HG03460 (cell line): ENCODE measurements at regions not wholly inside any gene's neighbourhood (a gene's known extent, or its start where the extent isn't known, plus 50 kb on each side); places are given as distances from the start of the nearest gene placed in this dataset.

Source experiments
- ATAC-seq: cut with Tn5 transposase; IDR thresholded peaks from one replicate; pipeline ENCODE4 v1.9.1; 2021; ENCODE audit not compliant: unreplicated experiment

DNA sequence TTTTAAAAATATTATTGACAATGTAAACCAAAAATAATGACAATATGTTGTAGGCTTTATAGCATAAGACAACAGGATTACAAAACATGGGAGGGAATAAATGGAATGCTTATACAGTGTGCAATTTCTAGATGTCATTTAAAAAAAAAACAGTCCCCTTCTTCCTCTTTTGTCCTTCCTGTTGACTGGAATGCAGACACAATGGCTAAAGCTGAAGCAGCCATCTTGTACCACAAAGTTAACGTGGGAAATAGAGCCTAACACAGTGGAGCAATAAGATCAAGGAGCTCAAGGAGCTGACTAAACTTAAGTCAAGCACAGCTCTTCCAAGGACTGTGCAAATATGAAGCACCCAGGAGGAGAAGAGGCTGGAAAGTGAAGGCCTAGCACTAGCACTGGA is 208.1 kb downstream of the ARHGAP12 start:
- no peak for ATAC-seq

DNA sequence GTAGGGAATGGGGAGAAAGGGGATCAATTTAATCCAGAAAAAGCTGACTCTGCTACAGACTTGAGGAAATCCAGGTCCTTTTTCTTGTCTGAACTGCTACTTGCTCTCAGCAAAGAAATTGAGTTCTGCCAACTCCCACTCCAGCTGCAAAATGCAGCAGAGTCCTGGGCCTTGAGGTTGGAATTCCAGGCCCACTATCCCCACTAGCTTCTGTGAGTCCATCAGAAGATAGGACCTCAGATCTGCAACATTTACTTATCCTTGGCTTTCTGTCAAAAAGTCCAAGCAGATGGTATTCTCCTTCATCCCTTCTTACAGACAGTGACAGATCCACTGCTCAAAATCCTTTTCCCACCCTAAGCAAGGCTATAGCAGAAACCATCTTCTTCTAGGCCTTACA is 219.2 kb downstream of the ARHGAP12 start:
- ATAC-seq: no peak

DNA sequence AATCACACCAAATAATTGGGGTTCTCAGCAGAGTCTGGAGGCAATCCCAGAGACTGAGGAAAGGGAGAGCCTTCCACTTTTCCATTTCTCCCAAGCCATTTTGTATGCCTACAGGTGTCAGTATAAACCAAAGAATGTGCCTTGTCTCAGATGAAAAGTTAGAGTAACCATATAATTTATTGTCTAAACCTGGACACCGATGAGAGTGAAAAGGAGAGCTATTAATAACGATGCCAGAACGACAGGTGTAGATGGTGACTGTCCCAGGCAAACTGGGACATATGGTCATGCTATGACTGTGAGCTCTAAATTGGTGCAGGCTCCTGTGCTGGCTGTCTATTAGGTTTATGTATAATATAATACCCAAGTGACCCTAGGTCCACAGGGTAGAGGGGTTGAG is 219.6 kb downstream of the ARHGAP12 start:
- ATAC-seq: no peak

DNA sequence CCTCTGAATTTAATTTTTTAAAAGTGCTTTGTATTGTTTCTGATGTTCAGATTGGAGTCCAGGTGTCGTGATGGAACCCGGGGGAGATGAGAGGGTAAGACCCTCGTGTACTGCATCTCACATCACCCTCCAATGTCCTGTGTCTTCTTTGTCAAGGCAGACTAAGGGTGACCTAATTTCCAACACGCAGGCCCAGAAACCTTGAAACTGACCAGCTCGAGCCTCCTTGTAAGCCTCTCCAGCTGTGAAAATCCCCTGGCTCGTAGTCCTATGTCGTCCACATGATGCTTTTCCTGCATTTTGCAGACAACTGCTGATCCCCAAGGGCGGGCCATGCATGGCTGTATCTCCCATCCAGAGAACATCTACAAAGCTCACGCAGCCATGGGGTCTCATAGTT is 220.2 kb downstream of the ARHGAP12 start:
- ATAC-seq: no peak

DNA sequence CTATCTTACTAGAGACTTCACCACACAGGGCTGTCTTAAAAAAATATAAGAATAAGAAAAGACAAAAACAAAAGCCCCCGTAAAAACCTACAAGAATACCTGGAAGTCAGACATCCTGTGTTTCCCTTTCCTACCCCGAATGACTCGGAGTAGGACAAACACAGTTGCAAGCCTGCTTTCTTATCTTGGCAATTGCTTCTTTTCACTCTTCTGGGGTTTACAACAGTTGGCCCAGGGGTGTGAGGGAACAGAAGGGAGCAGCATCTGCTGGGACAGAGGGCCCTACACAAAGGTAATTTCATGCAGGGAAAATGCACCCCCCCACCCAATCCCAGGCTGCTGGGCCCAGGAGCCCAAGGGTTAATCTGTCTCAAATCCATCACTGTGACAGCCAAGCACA is 220.6 kb downstream of the ARHGAP12 start:
- peak; percentile 17 for ATAC-seq

DNA sequence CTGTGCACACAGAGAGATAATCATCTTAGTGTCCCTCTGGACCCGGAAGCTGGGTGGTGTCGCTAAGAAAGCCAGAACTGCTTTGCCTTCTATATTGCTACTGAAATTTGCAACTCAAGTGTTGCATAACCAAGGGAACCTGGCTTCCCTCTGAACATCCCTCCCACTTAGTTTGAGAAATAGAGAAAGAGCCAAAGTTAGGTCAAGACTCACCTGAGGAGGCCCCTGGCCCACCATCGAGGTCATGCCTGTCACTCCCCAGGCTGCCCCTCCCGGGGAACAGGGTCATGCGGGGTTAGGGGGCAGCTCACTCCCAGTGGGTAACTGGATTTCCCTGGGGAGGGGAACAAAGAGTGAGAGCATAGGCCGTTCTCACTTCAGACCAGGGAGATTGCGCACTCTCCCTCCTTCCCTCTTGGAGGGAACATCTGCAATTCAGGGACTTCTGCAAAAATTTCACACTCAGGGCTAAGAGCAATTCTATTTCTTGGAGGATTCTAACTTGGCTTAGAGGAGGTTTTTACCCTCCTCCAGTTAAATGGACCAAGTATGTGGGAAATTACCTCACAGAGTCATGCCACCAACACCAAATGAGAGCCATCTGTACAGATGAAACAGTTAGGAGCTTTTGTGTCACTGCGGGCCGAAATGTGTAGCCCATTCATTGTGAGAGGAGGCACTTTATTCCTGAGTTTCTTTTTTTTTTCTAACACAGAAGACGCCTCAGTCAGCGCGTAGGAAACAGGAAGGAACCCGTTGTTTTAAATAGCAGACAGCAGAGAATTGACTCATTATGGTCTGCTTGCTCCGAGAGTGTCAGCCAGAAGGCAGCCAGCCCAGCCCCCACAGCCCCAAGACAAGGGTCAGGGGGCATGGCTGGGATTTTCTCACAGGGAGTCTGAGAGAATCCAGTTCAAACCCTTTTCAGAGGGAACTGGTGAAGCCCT is 221.3 kb downstream of the ARHGAP12 start:
- ATAC-seq: peak; percentile 84

DNA sequence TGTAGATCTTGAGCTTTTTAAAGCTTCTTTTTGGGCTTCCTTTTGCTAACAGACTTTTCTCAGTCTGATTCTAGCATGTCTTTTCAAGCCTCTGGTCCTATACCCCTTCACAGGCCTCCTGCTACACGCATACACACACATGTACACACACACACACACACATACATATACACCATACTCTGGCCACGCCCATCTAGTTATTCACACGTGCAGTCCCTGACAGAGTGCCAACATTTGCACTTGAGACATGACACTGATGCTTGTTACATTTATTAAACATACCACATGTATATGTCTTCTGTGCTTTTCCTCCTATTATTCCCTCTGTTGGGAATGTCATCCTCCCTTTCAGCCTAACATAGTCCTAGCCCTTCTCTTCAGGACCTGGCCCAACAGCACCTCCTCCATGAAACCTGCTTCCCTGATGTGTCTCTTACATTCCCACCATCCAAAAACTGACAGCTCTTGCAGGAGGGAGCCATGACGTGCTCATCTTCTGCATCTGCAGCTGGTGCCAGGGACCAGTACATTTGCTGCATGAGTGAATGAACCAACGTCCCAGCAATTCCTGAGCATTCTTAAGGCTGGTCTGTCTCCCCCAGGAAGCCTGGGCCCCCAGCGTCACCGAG is 222.1 kb downstream of the ARHGAP12 start:
- no peak for ATAC-seq

DNA sequence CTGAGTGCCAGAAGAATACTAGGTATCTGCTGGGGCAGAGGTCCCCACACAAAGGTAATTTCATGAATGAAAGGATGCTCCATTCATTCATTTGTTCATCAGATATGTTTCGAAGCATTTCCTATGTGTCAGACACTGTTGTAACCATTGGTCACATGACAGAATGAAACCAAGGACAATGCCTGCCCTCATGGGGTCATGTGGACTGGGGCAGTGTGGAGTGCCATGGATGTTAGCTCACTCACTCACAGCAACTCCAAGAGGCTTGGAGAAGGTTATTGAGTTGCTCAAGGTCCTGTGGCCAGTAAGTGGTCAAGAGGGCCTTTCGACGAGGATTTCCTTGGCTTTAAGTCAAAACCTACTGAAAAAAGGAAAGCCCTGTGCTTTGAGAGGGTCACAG is 223.5 kb downstream of the ARHGAP12 start:
- ATAC-seq: no peak

DNA sequence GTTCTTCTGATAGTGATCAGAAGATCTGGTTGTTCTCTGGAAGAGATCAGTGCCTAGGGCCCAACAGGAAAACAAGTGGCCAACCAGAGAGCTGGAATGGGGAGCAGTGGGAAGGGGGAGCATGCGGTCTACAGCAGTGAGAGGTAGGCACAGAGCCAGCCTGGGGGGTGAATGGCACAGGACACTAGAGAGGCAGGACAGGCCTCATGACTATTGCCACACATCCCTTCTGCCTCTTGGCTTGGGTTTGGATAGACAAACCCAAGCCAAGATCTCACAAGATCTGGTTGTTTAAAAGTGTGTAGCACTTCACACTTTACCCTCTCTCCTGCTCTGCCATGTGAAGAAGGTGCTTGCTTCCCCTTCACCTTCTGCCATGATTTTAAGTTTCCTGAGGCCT is 224.4 kb downstream of the ARHGAP12 start:
- no peak for ATAC-seq

DNA sequence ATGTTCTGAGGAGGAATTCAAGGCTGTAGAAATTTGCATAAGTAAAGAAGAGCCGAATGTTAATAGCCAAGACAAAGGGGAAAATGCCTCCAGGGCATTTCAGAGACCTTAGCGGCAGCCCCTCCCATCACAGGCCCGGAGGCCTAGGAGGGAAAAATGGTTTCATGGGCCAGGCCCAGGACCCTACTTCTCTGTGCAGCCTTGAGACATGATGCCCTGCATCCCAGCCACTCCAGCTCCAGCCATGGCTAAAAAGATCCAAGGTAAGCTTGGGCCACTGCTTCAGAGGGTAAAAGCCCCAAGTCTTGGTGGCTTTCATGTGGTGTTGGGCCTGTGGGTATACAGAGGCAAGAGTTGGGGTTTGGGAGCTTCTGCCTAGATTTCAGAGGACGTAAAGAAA is 225.7 kb downstream of the ARHGAP12 start:
- ATAC-seq: no peak

DNA sequence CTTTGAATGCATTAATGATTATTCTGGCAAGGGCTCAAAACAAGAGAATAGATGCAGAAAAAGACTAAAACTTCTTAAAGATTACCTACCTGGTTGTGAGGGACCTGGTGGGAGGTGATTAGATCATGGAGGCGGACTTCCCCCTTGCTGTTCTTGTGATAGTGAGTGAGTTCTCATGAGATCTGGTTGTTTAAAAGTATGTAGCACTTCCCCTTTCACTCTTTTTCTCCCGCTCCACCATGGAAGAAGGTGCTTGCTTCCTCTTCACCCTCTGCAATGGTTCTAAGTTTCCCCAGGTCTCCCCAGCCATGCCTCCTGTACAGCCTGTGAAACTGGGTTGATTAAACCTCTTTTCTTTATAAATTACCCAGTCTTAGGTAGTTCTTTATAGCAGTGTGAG is 226.6 kb downstream of the ARHGAP12 start:
- ATAC-seq: no peak

DNA sequence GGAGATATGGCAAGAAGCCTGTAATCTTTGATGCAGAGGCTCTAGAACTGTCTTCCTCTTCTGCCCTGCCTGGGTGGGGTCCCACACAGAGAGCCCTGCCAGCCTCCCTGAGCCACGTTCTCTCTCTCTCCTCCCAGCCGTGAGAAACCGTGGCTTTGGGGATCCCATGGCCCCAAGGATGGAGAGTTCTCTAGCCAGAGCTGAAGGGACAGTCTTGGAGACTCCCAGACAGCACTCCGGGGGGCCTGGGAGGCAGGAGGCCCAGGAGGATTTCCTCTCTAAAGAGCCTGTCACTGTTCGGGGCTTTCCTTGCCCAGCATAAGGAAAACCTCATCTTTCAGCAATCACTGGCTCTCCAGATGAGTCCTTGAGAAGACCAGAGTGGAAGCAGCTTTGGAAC is 227.1 kb downstream of the ARHGAP12 start:
- no peak for ATAC-seq

DNA sequence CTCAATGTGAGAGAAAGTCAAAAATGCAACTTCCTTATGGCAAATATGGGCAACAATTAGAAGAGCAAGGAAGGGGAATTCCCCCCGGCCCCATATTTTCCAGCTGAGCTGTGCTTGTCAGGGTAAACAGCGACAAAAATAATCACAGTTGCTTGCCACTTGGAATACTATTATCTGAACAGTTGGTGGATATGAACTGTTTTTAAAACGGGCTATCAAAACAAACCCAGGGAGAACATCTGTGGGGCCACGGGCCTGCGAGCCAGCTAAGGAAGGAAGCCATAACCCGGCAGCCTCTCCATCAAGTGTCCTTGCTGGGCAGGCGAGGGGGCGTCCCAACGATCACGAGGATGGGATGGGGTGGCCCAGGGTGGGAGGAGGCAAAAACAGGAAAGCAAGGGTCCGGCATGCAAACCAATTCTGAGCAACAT is 228.4 kb downstream of the ARHGAP12 start:
- no peak for ATAC-seq

DNA sequence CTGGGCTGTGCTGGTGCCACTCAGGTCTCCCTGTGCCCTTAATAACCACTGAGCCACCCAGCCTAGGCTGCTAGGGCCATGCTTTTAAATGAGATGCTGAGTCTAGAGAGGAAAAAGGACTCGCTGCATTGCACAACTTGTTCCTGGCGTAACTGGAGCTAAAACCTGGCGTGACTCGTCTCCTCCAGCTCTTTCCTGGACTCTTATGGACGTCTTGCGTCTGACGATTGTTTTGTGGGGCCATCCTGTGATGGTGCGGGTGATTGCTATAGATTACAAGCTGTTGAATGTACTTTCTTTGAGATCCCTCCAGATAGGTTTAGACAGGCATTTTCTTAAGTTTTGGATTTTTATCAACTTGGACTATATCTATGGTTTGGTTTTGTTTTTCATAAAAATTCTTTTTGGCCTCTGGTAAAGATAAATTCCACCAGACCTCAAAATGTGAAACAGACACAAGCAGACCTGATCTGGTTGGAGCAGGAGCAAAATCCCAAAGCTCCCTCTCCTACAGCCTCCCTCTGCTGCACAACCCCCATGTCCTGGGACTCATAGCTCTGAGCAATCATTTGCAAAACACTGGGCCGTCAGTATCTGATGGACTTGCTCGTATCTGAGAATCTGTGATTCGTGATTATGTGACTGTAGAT is 230.3 kb downstream of the ARHGAP12 start:
- no peak for ATAC-seq

DNA sequence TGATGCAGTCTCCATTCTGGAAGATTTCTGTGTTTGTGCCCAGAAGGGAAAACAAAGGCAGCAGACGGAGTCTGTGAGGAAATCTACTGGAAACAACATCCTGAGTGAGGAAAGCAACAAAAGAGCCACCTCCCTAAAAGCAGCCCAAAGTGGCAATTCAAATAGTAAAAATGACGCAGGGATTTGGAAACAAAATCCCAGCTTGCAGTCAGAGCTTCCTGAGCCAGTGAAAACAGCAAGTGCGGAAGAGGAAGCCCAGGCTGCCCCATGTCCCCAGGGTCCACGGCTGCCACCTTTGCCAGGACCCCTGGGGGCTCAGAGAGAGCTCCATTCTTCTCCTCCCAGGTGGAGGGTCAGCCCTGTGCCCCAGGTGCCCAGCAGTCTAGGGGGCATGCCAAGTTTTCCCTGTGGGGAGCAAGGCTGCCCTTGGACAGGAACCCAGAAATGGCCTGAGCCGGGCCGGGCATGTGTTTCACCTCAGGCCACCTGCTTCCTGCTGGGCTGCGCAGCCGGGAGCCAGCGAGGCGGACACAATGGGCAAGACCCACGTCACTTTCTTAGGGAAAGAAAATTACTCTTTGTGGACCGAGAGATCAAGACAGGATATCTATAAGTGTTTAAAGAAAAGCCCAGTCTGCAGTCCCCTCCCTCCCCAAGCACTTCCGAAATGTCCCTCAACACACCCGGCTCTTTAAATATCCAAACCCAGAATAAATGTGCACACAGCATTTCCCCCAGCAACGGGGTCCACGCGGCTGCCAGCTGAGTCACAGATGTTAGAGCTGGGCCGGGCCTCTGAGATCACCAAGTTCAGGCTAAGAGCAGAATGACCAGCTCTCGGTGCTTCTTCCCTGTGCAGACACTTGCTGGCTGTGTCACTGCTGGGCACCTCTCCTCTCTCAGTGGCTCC is 231.1 kb downstream of the ARHGAP12 start:
- ATAC-seq: no peak

DNA sequence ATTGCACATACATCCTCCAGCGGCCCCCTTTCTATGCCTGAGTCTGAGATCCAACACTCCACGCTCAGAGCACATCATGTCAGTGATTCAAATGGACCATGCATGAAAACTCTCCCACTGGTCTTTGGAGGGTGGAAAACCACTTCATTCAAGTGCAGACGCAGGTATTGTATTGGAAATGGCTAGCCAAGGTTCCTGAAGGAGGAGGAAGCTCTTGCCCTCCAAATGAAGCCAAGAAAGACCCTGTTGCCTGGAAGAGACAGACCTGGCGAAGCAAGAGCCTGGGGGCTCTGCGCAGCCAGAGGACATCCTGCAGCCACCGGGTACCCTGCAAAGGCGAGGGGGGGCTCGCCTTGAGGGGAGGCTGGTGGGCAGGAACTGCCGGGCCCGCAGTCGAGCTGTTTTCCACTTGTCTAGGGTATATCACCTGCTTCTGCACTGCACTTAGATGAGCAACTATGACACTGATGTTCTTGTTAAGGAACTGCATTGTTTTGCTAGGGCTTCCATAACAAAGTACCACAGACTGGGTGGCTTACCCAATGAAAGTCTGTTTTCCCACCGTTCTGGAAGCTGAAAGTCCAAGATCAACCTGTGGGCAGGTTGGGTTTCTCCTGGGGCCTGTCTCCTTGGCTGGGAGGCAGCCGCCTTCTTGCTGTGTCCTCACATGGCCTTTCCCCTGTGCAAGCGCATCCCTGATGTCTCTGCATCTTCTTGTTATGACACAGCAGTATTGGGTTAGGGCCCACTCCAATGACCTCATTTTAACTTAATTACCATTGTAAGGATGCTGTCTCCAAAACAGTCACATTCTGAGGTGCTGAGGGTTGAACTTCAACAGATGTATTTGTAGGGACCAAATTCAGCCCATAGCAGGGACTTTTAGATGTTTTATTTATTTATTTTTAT is 233.4 kb downstream of the ARHGAP12 start:
- ATAC-seq: no peak

DNA sequence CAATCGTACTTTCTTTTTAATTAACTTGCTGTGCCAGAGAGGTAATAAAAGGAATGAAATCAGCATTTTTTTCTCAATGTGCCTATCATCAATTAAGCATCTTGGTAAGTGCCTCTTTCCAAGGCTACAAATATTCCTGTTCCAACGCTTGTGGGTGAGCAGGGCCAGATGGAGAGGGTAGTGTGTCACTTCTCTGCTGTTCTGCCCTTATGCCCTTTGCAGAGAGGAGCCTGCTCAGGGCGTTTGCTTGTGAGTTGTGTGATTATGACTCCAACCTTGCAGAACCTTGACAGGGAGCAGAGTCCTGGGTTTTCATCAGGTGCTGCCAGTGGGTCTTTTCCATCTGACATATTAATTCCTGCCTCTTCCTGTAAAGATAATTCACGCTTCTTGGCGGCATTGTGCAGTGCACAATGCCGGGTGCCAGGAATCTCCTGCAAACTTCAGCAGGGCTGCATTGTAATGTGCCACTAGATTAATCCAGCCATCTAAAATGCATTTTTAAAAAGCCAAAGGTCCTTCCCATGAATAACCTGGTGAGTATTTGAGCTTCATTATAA is 234.4 kb downstream of the ARHGAP12 start:
- no peak for ATAC-seq

DNA sequence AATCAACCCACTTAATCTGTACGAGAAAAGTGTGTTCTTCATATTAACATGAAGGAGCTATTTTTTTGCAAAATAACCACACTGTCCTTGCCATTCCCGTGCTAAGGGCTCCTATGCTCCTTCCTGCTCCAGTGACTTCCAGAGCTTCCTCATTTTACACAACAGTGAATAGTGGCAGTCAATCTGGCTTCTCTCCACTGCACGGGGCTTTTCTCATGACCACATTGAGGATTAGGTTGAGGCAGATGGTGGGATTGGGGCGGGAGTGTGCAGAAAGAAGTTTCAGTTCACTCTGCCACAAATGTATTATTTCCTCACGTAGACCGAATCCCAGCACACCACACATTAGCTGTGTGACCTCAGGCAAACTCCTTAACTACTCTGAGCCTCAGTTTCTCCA is 235.1 kb downstream of the ARHGAP12 start:
- no peak for ATAC-seq

DNA sequence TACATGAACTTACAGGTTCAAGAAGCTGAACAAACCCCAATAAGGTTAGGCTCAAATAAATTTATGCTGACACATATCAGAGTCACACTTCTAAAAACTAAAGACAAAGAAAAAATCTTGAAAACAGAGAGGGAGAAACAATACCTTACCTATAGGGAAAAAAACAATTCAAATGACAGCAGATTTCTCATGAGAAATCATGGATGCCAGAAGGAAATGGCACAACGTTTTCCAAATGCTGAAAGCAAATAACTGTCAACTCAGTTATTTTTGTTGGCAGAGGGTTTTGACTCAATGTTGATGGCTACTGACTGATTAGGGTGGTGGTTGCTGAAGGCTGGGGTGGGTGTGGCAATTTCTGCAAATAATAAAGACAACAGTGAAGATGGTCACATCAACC is 239.4 kb downstream of the ARHGAP12 start:
- ATAC-seq: no peak
